ENCODE measurements at regions not wholly inside any gene's neighbourhood (a gene's known extent, or its start where the extent isn't known, plus 50 kb on each side); places are given as distances from the start of the nearest gene placed in this dataset.

- no peak overlapping the region for H3K27ac Mint-ChIP-seq
- no peaks in the 10 kb centered on the region for H4K20me1 ChIP-seq (ENCODE audit: low read depth)
- H3K79me2 ChIP-seq (ENCODE audit: low read depth) = no peaks in the 10 kb centered on the region
- no peaks in the 10 kb centered on the region for H3K27me3 ChIP-seq
- H3K36me3 Mint-ChIP-seq = no peaks in the 10 kb centered on the region
- no peak overlapping the region for H3K4me3 Mint-ChIP-seq
- H3K4me3 ChIP-seq = no peak overlapping the region
- H3K4me2 ChIP-seq = no peak overlapping the region
- no peak overlapping the region for H3K9ac ChIP-seq
- H2AFZ ChIP-seq (replicated peaks) = no peak overlapping the region
- TF ChIP-seq CTCF (IDR thresholded peaks at IDR 0.05) = no peak
- TF ChIP-seq EZH2phosphoT487 (IDR thresholded peaks at IDR 0.05) = no peak
- no peak for TF ChIP-seq EZH2 (IDR thresholded peaks at IDR 0.05)
- H3K27me3 Mint-ChIP-seq (ENCODE audit: insufficient read depth, low read depth) = no peaks in the 10 kb centered on the region
- H3K9me3 Mint-ChIP-seq = peaks cover 4% of the 10 kb centered on the region
- DNase-seq (ENCODE audit: low spot score) = no peak
- H3K4me1 Mint-ChIP-seq = no peaks in the 10 kb centered on the region
- no peaks in the 10 kb centered on the region for H3K9me3 ChIP-seq (ENCODE audit: low read depth)
- no peak overlapping the region for H3K27ac ChIP-seq
- H3F3A ChIP-seq (ENCODE audit: low read depth) = no peaks in the 10 kb centered on the region
- H3K4me1 ChIP-seq = no peaks in the 10 kb centered on the region
- no peaks in the 10 kb centered on the region for H3K36me3 ChIP-seq
These were observed 58.4 kb upstream of the RND3 start for GRCh38 chr2:150545916-150546315.

- no peaks in the 10 kb centered on the region for H3K4me1 ChIP-seq
- no peaks in the 10 kb centered on the region for H4K20me1 ChIP-seq (ENCODE audit: low read depth)
- H3K27me3 ChIP-seq = no peaks in the 10 kb centered on the region
- H2AFZ ChIP-seq (replicated peaks) = no peak overlapping the region
- H3K27ac ChIP-seq = no peak overlapping the region
- DNase-seq (ENCODE audit: low spot score) = no peak
- no peak overlapping the region for H3K9ac ChIP-seq
- no peaks in the 10 kb centered on the region for H3K79me2 ChIP-seq (ENCODE audit: low read depth)
- no peaks in the 10 kb centered on the region for H3K36me3 ChIP-seq
- Mint-ChIP-seq H3K27me3 (ENCODE audit: insufficient read depth, low read depth) (no peaks in the 10 kb centered on the region), H3K27ac (no peak overlapping the region), H3K4me3 (no peak overlapping the region), H3K36me3 (no peaks in the 10 kb centered on the region), H3K9me3 (peaks cover 4% of the 10 kb centered on the region), H3K4me1 (no peaks in the 10 kb centered on the region)
- H3K4me3 ChIP-seq = no peak overlapping the region
- no peak overlapping the region for H3K4me2 ChIP-seq
- H3F3A ChIP-seq (ENCODE audit: low read depth) = no peaks in the 10 kb centered on the region
- no peak for TF ChIP-seq CTCF (IDR thresholded peaks at IDR 0.05)
- no peaks in the 10 kb centered on the region for H3K9me3 ChIP-seq (ENCODE audit: low read depth)
These were observed 57.3 kb upstream of the RND3 start for GRCh38 chr2:150544731-150545130.

- Histone ChIP-seq H3K27ac (no peak overlapping the region), H3K4me2 (no peak overlapping the region), H3K9me3 (ENCODE audit: low read depth) (no peaks in the 10 kb centered on the region), H3K4me3 (no peak overlapping the region), H3K27me3 (no peaks in the 10 kb centered on the region), H3K4me1 (no peaks in the 10 kb centered on the region), H3K9ac (no peak overlapping the region), H3F3A (ENCODE audit: low read depth) (no peaks in the 10 kb centered on the region), H3K79me2 (ENCODE audit: low read depth) (no peaks in the 10 kb centered on the region), H4K20me1 (ENCODE audit: low read depth) (no peaks in the 10 kb centered on the region), H2AFZ (replicated peaks) (no peak overlapping the region), H3K36me3 (no peaks in the 10 kb centered on the region)
- no peaks in the 10 kb centered on the region for H3K27me3 Mint-ChIP-seq (ENCODE audit: insufficient read depth, low read depth)
- H3K4me1 Mint-ChIP-seq = no peaks in the 10 kb centered on the region
- peaks cover 10% of the 10 kb centered on the region for H3K9me3 Mint-ChIP-seq
- H3K4me3 Mint-ChIP-seq = no peak overlapping the region
- no peak for TF ChIP-seq EZH2phosphoT487 (IDR thresholded peaks at IDR 0.05)
- no peak for TF ChIP-seq CTCF (IDR thresholded peaks at IDR 0.05)
- no peak for TF ChIP-seq EZH2 (IDR thresholded peaks at IDR 0.05)
- no peaks in the 10 kb centered on the region for H3K36me3 Mint-ChIP-seq
- no peak for DNase-seq (ENCODE audit: low spot score)
- H3K27ac Mint-ChIP-seq = no peak overlapping the region
These were observed 55.2 kb upstream of the RND3 start for GRCh38 chr2:150542692-150543091.

- no peak for DNase-seq (ENCODE audit: low spot score)
- H3K27ac ChIP-seq = no peak overlapping the region
- no peaks in the 10 kb centered on the region for H4K20me1 ChIP-seq (ENCODE audit: low read depth)
- H3K4me3 ChIP-seq = no peak overlapping the region
- H3K27me3 ChIP-seq = no peaks in the 10 kb centered on the region
- H3K79me2 ChIP-seq (ENCODE audit: low read depth) = no peaks in the 10 kb centered on the region
- no peaks in the 10 kb centered on the region for H3K4me1 ChIP-seq
- Mint-ChIP-seq H3K4me3 (no peak overlapping the region), H3K27ac (no peak overlapping the region), H3K36me3 (no peaks in the 10 kb centered on the region), H3K27me3 (ENCODE audit: insufficient read depth, low read depth) (no peaks in the 10 kb centered on the region), H3K4me1 (no peaks in the 10 kb centered on the region), H3K9me3 (peaks cover 15% of the 10 kb centered on the region)
- H3K9me3 ChIP-seq (ENCODE audit: low read depth) = no peaks in the 10 kb centered on the region
- H3F3A ChIP-seq (ENCODE audit: low read depth) = no peaks in the 10 kb centered on the region
- no peak overlapping the region for H3K9ac ChIP-seq
- no peak for TF ChIP-seq CTCF (IDR thresholded peaks at IDR 0.05)
- no peak for TF ChIP-seq EZH2 (IDR thresholded peaks at IDR 0.05)
- no peak for TF ChIP-seq EZH2phosphoT487 (IDR thresholded peaks at IDR 0.05)
- no peak overlapping the region for H2AFZ ChIP-seq (replicated peaks)
- H3K36me3 ChIP-seq = no peaks in the 10 kb centered on the region
- no peak overlapping the region for H3K4me2 ChIP-seq
These were observed 54.7 kb upstream of the RND3 start for GRCh38 chr2:150542172-150542571.
